ENCODE measurements at regions not wholly inside any gene's neighbourhood (a gene's known extent, or its start where the extent isn't known, plus 50 kb on each side); places are given as distances from the start of the nearest gene placed in this dataset.
"Not testable (repeated sequence)": the region's sequence is repeated elsewhere in the genome, so short reads cannot be mapped to it uniquely, and the experiment has no call there.

DNA sequence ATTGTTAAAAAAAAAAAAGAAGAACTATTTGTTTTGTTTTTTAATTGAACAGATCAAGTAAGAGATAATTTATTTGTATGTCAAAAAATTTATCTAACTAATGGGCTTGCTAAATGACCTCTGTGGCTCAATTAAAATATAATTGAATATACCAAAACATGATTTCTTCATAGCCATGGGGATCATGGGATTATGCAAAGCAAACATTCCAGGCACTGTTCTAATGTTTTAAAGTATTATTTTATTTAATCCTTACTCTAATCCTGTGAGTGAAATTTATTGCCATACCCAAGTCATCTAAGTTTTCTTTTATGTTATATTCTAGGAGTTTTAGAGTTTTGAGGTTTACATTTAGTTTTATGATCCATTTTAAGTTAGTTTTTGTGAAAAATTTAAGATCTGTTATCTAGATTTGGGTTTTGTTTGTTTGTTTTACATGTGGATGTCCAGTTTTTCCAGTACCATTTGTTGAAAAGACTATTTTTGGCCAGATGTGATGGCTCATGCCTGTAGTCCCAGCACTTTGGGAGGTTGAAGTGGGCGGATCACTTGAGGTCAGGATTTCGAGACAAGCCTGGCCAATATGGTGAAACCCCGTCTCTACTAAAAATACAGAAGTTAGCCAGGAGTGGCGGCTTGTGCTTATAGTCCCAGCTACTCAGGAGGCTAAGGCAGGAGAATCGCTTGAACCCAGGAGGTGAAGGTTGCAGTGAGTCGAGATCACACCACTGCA, 52.3 kb upstream of the CNOT10 start:
- no peak for DNase-seq

DNA sequence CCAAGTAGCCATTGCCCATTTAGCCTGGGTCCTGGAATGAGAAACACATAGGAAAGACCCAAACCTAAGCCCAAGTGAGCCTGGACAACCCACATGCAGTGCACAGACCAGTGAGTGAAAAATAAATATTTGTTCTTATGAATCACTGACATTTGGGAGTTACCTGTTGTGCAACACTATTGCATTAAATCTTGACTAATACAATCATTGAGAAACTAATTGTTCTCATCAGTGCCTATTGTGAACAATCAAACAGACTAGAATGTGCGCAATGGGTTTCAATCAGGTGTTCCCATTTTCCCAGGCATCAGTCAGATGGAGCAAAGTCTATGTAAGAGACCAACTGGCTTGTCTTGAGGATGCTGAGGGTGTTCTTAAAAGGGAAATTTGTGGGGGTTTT, 54.7 kb upstream of the CNOT10 start:
- DNase-seq: no peak

DNA sequence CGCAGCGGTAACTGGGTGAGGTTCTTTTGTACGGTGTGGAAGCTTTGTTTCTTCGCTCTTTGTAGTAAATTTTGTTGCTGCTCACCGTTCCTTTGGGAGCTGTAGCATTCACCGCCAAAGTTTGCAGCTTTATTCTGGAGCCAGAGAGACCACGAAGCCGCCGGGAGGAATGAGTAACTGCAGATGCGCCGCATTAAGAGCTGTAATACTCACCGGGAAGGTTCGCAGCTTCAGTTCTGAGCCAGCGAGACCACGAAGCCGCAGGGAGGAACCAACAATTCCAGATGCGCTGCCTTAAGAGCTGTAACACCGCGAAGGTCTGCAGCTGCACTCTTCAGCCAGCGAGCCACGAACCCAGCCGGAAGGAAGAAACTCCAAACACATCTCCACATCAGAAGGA, 56.0 kb upstream of the DYNC1LI1 start:
- DNase-seq: peak; percentile 23

DNA sequence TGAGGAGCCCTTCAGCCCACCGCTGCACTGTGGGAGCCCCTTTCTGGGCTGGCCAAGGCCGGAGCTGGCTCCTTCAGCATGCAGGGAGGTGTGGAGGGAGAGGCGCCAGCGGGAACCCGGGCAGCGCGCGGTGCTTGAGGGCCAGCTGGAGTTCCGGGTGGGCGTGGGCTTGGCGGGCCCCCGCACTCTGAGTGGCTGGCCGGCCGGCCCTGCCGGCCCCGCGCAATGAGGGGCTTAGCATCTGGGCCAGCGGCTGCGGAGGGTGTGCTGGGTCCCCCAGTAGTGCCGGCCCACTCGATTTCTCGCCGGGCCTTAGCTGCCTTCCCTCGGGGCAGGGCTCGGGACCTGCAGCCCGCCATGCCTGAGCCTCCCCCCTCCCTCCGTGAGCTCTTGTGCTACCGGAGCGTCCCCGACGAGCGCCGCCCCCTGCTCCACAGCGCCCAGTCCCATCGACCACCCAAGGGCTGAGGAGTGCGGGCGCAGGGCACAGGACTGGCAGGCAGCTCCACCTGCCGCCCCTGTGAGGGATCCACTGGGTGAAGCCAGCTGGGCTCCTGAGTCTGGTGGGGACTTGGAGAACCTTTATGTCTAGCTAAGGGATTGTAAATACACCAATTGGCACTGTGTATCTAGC, 55.0 kb upstream of the DYNC1LI1 start:
- DNase-seq: not testable (repeated sequence)

DNA sequence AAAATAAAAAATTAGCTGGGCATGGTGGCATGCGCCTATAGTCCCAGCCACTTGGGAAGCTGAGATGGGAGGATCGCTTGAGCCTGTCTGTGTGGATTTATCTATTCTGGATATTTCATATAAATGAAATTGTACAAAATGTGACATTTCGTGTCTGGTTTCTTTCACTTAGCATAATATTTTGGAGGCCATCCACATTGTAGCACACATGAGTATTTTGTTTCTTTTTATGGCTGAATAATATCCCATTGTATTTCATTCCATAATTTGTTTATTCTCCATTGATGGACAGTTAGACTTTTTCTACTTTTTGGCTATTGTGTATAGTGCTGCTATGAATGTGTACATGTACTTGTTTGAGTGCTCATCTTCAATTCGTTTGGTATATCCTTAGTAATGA, 52.9 kb upstream of the DYNC1LI1 start:
- DNase-seq: no peak

DNA sequence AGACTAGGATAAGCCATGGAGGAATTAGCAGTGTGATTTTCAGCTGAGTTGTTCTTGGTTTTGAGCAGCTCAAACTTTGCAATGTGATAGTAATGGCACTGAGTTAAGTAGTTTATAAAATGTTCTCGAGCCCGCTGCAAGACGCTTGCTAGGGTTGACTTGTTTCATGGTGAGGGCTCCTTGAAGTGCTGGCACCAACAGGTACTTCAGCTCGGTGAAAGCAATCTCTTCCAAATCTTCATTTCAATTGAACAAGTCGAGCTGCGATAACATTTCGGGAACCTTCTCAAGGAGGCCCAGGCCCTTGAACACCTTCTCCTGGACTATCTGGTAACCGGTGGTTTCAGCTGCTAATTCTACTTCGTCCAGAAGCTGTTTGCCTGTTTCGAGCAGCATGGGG, 50.8 kb upstream of the DYNC1LI1 start:
- DNase-seq: no peak

DNA sequence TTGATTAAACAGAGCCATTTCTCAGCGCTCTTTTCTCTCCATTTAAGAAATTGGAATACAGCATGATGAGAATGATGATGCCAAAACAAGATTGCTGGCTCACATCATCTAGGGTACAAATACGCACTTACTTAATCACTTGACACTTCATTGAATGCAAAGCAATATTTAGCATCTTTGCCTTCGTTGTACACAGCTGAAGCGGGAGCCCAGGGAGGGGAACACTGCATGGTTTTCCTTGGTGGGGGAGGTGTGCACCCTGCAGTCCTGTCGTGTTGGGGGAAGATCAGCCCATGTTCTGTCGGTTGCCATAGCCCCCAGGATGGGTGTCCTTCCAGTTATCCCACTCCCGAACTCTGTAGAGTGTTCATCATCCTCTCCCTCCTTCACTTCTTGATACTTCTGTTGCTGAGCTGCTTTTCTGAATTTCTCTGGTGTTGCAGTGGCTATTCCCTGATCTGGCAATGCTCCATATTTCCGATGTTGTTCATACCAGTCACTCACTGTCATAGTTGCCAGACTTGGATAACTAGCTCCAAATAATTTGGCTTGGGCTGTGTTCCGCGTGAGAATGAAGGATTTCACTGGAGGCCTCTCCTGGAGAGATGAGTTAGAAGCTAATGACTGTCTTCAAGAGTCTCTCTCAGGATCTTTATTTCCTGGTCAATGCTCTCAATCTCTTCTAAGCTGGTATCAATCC, 50.1 kb upstream of the DYNC1LI1 start:
- peak; percentile 17 for DNase-seq
